SU-DHL-6 (cell line): ENCODE measurements at regions not wholly inside any gene's neighbourhood (a gene's known extent, or its start where the extent isn't known, plus 50 kb on each side); places are given as distances from the start of the nearest gene placed in this dataset.

Experiments
- H2AFZ ChIP-seq: fragments of 200-600 bp; sonication (generic); 2 replicates; pipeline ENCODE4 v1.6.1; 2014; ENCODE audit warnings: low read depth, mild to moderate bottlenecking, moderate library complexity, mixed read lengths, antibody characterized with exemption, low read length; ENCODE audit not compliant: severe bottlenecking
- H3F3A ChIP-seq: fragments of 200-600 bp; shearing (Covaris generic); 2 replicates; pipeline ENCODE4 v1.6.0; 2016; ENCODE audit warnings: antibody characterized with exemption, mild to moderate bottlenecking; ENCODE audit not compliant: insufficient read depth
- H3K27ac ChIP-seq: fragments of 200-600 bp; sonication (generic); 2 replicates; pipeline ENCODE4 v1.5.1; 2016; ENCODE audit warnings: low read depth, mild to moderate bottlenecking, low read length, moderate library complexity, mixed read lengths
- H3K27me3 ChIP-seq: fragments of 200-600 bp; sonication (generic), shearing (Covaris generic); 2 replicates; pipeline ENCODE4 v1.6.0; 2014; ENCODE audit warnings: mild to moderate bottlenecking, low read length
- H3K36me3 ChIP-seq: fragments of 200-600 bp; sonication (generic); 2 replicates; pipeline ENCODE4 v1.6.1; 2014; ENCODE audit warnings: mild to moderate bottlenecking, low read length, mixed read lengths
- H3K4me2 ChIP-seq: fragments of 300-600, 200-600 bp; shearing (Covaris generic), sonication (generic); 2 replicates; pipeline ENCODE4 v1.6.0; 2014; ENCODE audit warnings: low read length, low read depth, mild to moderate bottlenecking; ENCODE audit not compliant: poor library complexity, severe bottlenecking
- H3K4me3 ChIP-seq: fragments of 200-600 bp; sonication (generic); 2 replicates; pipeline ENCODE4 v1.5.1; 2014; ENCODE audit warnings: antibody characterized with exemption, low read length, mild to moderate bottlenecking, mixed read lengths; ENCODE audit not compliant: insufficient read depth, poor library complexity, severe bottlenecking
- H3K79me2 ChIP-seq: fragments of 200-600 bp; sonication (generic); 2 replicates; pipeline ENCODE4 v1.6.1; 2014; ENCODE audit warnings: mild to moderate bottlenecking, low read length, moderate library complexity; ENCODE audit not compliant: insufficient read depth
- H3K9ac ChIP-seq: fragments of 200-600 bp; sonication (generic); 2 replicates; pipeline ENCODE4 v1.7.0; 2014; ENCODE audit warnings: mild to moderate bottlenecking, low read length
- H3K9me2 ChIP-seq: fragments of 200-600 bp; sonication (generic); replicated peaks from 2 replicates; pipeline ENCODE4 v1.6.1; 2014; ENCODE audit warnings: low read length; ENCODE audit not compliant: insufficient read depth
- H3K9me3 ChIP-seq: fragments of 200-600 bp; sonication (generic); 2 replicates; pipeline ENCODE4 v1.6.1; 2014; ENCODE audit warnings: low read length, mixed read lengths; ENCODE audit not compliant: insufficient read depth
- H4K20me1 ChIP-seq: fragments of 200-600 bp; sonication (generic); 2 replicates; pipeline ENCODE4 v1.6.1; 2014; ENCODE audit warnings: low read depth, mild to moderate bottlenecking, antibody characterized with exemption, low read length, moderate library complexity, mixed read lengths
- CTCF ChIP-seq: fragments of 200-600 bp; sonication (generic); IDR thresholded peaks from one replicate; pipeline ENCODE4 v1.5.1; 2017; ENCODE audit warnings: antibody characterized with exemption, mild to moderate bottlenecking, low read length, moderate library complexity; ENCODE audit not compliant: insufficient read depth, poor library complexity, severe bottlenecking
- EZH2phosphoT487 ChIP-seq: fragments of 200-600 bp; sonication (generic), shearing (Covaris generic); conservative IDR thresholded peaks from 2 replicates; pipeline ENCODE4 v1.6.1; 2018; ENCODE audit warnings: mild to moderate bottlenecking, antibody characterized with exemption, low read length, moderate library complexity, mixed read lengths

- no peaks in the 10 kb centered on the region for H3K9me3 ChIP-seq
- H3K4me3 ChIP-seq: no peak overlapping the region
- H3K27ac ChIP-seq: no peak overlapping the region
- H3F3A ChIP-seq: no peaks in the 10 kb centered on the region
- no peaks in the 10 kb centered on the region for H3K27me3 ChIP-seq
- no peaks in the 10 kb centered on the region for H3K9me2 ChIP-seq
- H3K79me2 ChIP-seq: no peaks in the 10 kb centered on the region
- no peak for TF ChIP-seq EZH2phosphoT487
- no peak for TF ChIP-seq CTCF
- H3K4me2 ChIP-seq: no peak overlapping the region
- H3K36me3 ChIP-seq: no peaks in the 10 kb centered on the region
- no peaks in the 10 kb centered on the region for H4K20me1 ChIP-seq
- H3K9ac ChIP-seq: no peak overlapping the region
- no peak overlapping the region for H2AFZ ChIP-seq
These were observed 87.7 kb upstream of the PTPN3 start for GRCh38 chr9:109585796-109586195.

GRCh38 chr9:109586993-109587392 is 88.9 kb upstream of the PTPN3 start:
- no peak overlapping the region for H3K4me2 ChIP-seq
- no peak overlapping the region for H3K9ac ChIP-seq
- H3F3A ChIP-seq: no peaks in the 10 kb centered on the region
- no peak for TF ChIP-seq CTCF
- H3K36me3 ChIP-seq: no peaks in the 10 kb centered on the region
- H3K4me3 ChIP-seq: no peak overlapping the region
- no peaks in the 10 kb centered on the region for H4K20me1 ChIP-seq
- H3K27ac ChIP-seq: no peak overlapping the region
- no peaks in the 10 kb centered on the region for H3K27me3 ChIP-seq
- H3K9me3 ChIP-seq: no peaks in the 10 kb centered on the region
- no peak overlapping the region for H2AFZ ChIP-seq
- no peaks in the 10 kb centered on the region for H3K79me2 ChIP-seq
- no peaks in the 10 kb centered on the region for H3K9me2 ChIP-seq

GRCh38 chr9:109588415-109588814 is 90.3 kb upstream of the PTPN3 start:
- no peaks in the 10 kb centered on the region for H3K27me3 ChIP-seq
- H3K9ac ChIP-seq: no peak overlapping the region
- H3K79me2 ChIP-seq: no peaks in the 10 kb centered on the region
- no peaks in the 10 kb centered on the region for H3K9me3 ChIP-seq
- H3F3A ChIP-seq: no peaks in the 10 kb centered on the region
- no peak overlapping the region for H3K27ac ChIP-seq
- H4K20me1 ChIP-seq: no peaks in the 10 kb centered on the region
- H3K4me2 ChIP-seq: no peak overlapping the region
- H2AFZ ChIP-seq: no peak overlapping the region
- no peaks in the 10 kb centered on the region for H3K36me3 ChIP-seq
- H3K4me3 ChIP-seq: no peak overlapping the region
- TF ChIP-seq EZH2phosphoT487 (no peak), CTCF (no peak)
- H3K9me2 ChIP-seq: no peaks in the 10 kb centered on the region

- H3K9ac ChIP-seq: no peak overlapping the region
- H3K27me3 ChIP-seq: no peaks in the 10 kb centered on the region
- no peak overlapping the region for H3K27ac ChIP-seq
- no peak overlapping the region for H3K4me2 ChIP-seq
- H3F3A ChIP-seq: no peaks in the 10 kb centered on the region
- H4K20me1 ChIP-seq: no peaks in the 10 kb centered on the region
- no peak overlapping the region for H2AFZ ChIP-seq
- no peaks in the 10 kb centered on the region for H3K79me2 ChIP-seq
- no peak for TF ChIP-seq CTCF
- TF ChIP-seq EZH2phosphoT487: no peak
- H3K36me3 ChIP-seq: no peaks in the 10 kb centered on the region
- no peaks in the 10 kb centered on the region for H3K9me3 ChIP-seq
- H3K9me2 ChIP-seq: no peaks in the 10 kb centered on the region
- H3K4me3 ChIP-seq: no peak overlapping the region
These were observed 92.9 kb upstream of the PTPN3 start for GRCh38 chr9:109590966-109591365.
